HEK293 (cell line): ENCODE measurements at regions not wholly inside any gene's neighbourhood (a gene's known extent, or its start where the extent isn't known, plus 50 kb on each side); places are given as distances from the start of the nearest gene placed in this dataset.

Experiments used
- CTCF ChIA-PET: fragments of 350-600 bp; formaldehyde crosslinking; extraction: SDS; loops from one replicate; lab custom pipeline; 2021; ENCODE audit warnings: antibody characterized with exemption; lab: Yijun Ruan, JAX
- POLR2A ChIA-PET: fragments of 300-600 bp; formaldehyde crosslinking; extraction: SDS; loops from one replicate; lab custom pipeline; 2020; ENCODE audit warnings: antibody characterized with exemption, inconsistent platforms; lab: Yijun Ruan, JAX
- H3K27ac ChIP-seq: fragments of 200-500 bp; sonication (Bioruptor generic); 2 replicates; pipeline ENCODE4 v1.5.1; 2014; ENCODE audit warnings: low read depth, low read length, control low read depth, inconsistent platforms; ENCODE audit errors: extremely low read depth
- H3K36me3 ChIP-seq, 2 experiments: fragments of 200-500 bp in 1 of 2; sonication (Bioruptor generic) in 1 of 2; 1 replicate in 1 of 2; 2 replicates in 1 of 2; pipeline ENCODE4 v1.5.1; 2014 to 2017; ENCODE audit warnings: inconsistent platforms in 2 of 2, low read length in 2 of 2; ENCODE audit not compliant: control insufficient read depth in 2 of 2, insufficient read depth in 1 of 2
- H3K4me1 ChIP-seq: fragments of 200-500 bp; sonication (Bioruptor generic); 2 replicates; pipeline ENCODE4 v1.5.1; 2014; ENCODE audit warnings: mild to moderate bottlenecking, low read length, inconsistent platforms; ENCODE audit not compliant: control insufficient read depth, insufficient read depth
- H3K4me3 ChIP-seq: 2 replicates; pipeline ENCODE4 v1.5.1; 2011; ENCODE audit warnings: low read depth, mild to moderate bottlenecking, control low read depth, low read length, moderate library complexity
- H3K9me3 ChIP-seq: fragments of 200-500 bp; sonication (Bioruptor generic); 2 replicates; pipeline ENCODE4 v1.5.1; 2014; ENCODE audit warnings: low read depth, low read length, inconsistent platforms; ENCODE audit not compliant: control insufficient read depth, insufficient read depth
- AEBP2 ChIP-seq: fragments of 450-650 bp; formaldehyde crosslinking; IDR thresholded peaks from 2 replicates; pipeline ENCODE4 v1.5.1; 2016; ENCODE audit warnings: missing biosample characterization, missing genetic modification characterization, borderline replicate concordance
- BCL11A ChIP-seq: fragments of 450-650 bp; formaldehyde crosslinking; IDR thresholded peaks from 2 replicates; pipeline ENCODE4 v1.5.1; 2016; ENCODE audit warnings: low read depth, missing biosample characterization, missing genetic modification characterization
- FEZF1 ChIP-seq: fragments of 450-650 bp; formaldehyde crosslinking; IDR thresholded peaks from 2 replicates; pipeline ENCODE4 v1.5.1; 2016; ENCODE audit warnings: missing biosample characterization, missing genetic modification characterization
- IKZF3 ChIP-seq: fragments of 450-650 bp; IDR thresholded peaks from 2 replicates; pipeline ENCODE4 v1.5.0; 2018; ENCODE audit warnings: missing biosample characterization, mild to moderate bottlenecking, missing genetic modification characterization, moderate library complexity
- TSHZ1 ChIP-seq: fragments of 450-650 bp; formaldehyde crosslinking; IDR thresholded peaks from 2 replicates; pipeline ENCODE4 v1.5.1; 2016; ENCODE audit warnings: missing biosample characterization, missing genetic modification characterization, borderline replicate concordance
- YY2 ChIP-seq: fragments of 450-650 bp; formaldehyde crosslinking; IDR thresholded peaks from 2 replicates; pipeline ENCODE4 v1.5.1; 2016; ENCODE audit warnings: missing biosample characterization, missing genetic modification characterization
- ZBTB21 ChIP-seq: fragments of 450-650 bp; formaldehyde crosslinking; IDR thresholded peaks from 2 replicates; pipeline ENCODE4 v1.5.1; 2017; ENCODE audit warnings: missing biosample characterization, missing genetic modification characterization
- ZBTB49 ChIP-seq: fragments of 450-650 bp; formaldehyde crosslinking; IDR thresholded peaks from 2 replicates; pipeline ENCODE4 v1.5.1; 2016; ENCODE audit warnings: missing biosample characterization, missing genetic modification characterization, low read depth
- ZFHX2 ChIP-seq: fragments of 450-650 bp; formaldehyde crosslinking; conservative IDR thresholded peaks from 2 replicates; pipeline ENCODE4 v1.5.1; 2016; ENCODE audit warnings: missing biosample characterization, missing genetic modification characterization
- ZNF184 ChIP-seq: fragments of 450-650 bp; IDR thresholded peaks from 2 replicates; pipeline ENCODE4 v1.5.1; 2018; ENCODE audit warnings: missing biosample characterization, mild to moderate bottlenecking, missing genetic modification characterization
- ZNF341 ChIP-seq: fragments of 450-650 bp; formaldehyde crosslinking; IDR thresholded peaks from 2 replicates; pipeline ENCODE4; 2016; ENCODE audit warnings: low read depth, missing biosample characterization, missing genetic modification characterization
- ZNF366 ChIP-seq: fragments of 450-650 bp; formaldehyde crosslinking; conservative IDR thresholded peaks from 2 replicates; pipeline ENCODE4 v1.5.1; 2016; ENCODE audit warnings: missing biosample characterization, missing genetic modification characterization
- ZNF48 ChIP-seq: fragments of 450-650 bp; formaldehyde crosslinking; IDR thresholded peaks from 2 replicates; pipeline ENCODE4 v1.5.1; 2016; ENCODE audit warnings: missing biosample characterization, missing genetic modification characterization
- ZNF549 ChIP-seq: fragments of 450-650 bp; IDR thresholded peaks from 2 replicates; pipeline ENCODE4 v1.5.1; 2018; ENCODE audit warnings: missing biosample characterization, missing genetic modification characterization, mild to moderate bottlenecking, inconsistent platforms, moderate library complexity
- ZNF621 ChIP-seq: fragments of 450-650 bp; formaldehyde crosslinking; IDR thresholded peaks from 2 replicates; pipeline ENCODE4 v1.5.1; 2017; ENCODE audit warnings: missing biosample characterization, missing genetic modification characterization
- ZNF639 ChIP-seq: fragments of 450-650 bp; formaldehyde crosslinking; IDR thresholded peaks from 2 replicates; pipeline ENCODE4 v1.5.1; 2016; ENCODE audit warnings: missing biosample characterization, missing genetic modification characterization
- ZNF692 ChIP-seq: fragments of 450-650 bp; formaldehyde crosslinking; IDR thresholded peaks from 2 replicates; pipeline ENCODE4 v1.5.1; 2016; ENCODE audit warnings: missing biosample characterization, missing genetic modification characterization
- ZNF701 ChIP-seq: fragments of 450-650 bp; formaldehyde crosslinking; IDR thresholded peaks from 2 replicates; pipeline ENCODE4 v1.5.1; 2016; ENCODE audit warnings: missing biosample characterization, missing genetic modification characterization
- ZNF747 ChIP-seq: fragments of 450-650 bp; formaldehyde crosslinking; IDR thresholded peaks from 2 replicates; pipeline ENCODE4 v1.5.1; 2016; ENCODE audit warnings: missing biosample characterization, missing genetic modification characterization

GRCh38 chr5:25345240-25345771 lies 700.5 kb upstream of the CDH10 start:
- ChIA-PET CTCF (no interaction called here), POLR2A (interaction anchor here (0.6 kb wide), 1 partner anchor 9 kb away, joined by 3 read pairs; no protein-coding TSS in a partner anchor)
- H3K27ac ChIP-seq, result no peak overlapping the region
- H3K36me3 ChIP-seq, result no peaks in the 10 kb centered on the region
- no peak overlapping the region for H3K4me3 ChIP-seq
- TF ChIP-seq ZNF692 (tag by site-specific recombination), result no peak
- no peak for TF ChIP-seq ZNF341 (tag by site-specific recombination)
- no peak for TF ChIP-seq ZNF184
- no peak for TF ChIP-seq BCL11A (tag by site-specific recombination)
- TF ChIP-seq YY2, result no peak
- no peak for TF ChIP-seq ZNF747
- H3K4me1 ChIP-seq, result no peaks in the 10 kb centered on the region
- H3K9me3 ChIP-seq, result no peaks in the 10 kb centered on the region

- ChIA-PET CTCF (no interaction called here), POLR2A (no interaction called here)
- Histone ChIP-seq H3K4me3 (no peak overlapping the region), H3K36me3 (no peaks in the 10 kb centered on the region), H3K4me1 (no peaks in the 10 kb centered on the region), H3K27ac (no peak overlapping the region), H3K9me3 (no peaks in the 10 kb centered on the region)
- TF ChIP-seq ZBTB49 (tag by site-specific recombination), result no peak
- no peak for TF ChIP-seq ZNF639 (tag by site-specific recombination)
- no peak for TF ChIP-seq ZBTB21 (tag by site-specific recombination)
- no peak for TF ChIP-seq IKZF3 (tag by site-specific recombination)
- no peak for TF ChIP-seq ZNF701 (tag by site-specific recombination)
These were observed 694.8 kb upstream of the CDH10 start for GRCh38 chr5:25339541-25339940.

- H3K27ac ChIP-seq, result no peak overlapping the region
- ChIA-PET POLR2A (no interaction called here), CTCF (no interaction called here)
- no peaks in the 10 kb centered on the region for H3K4me1 ChIP-seq
- H3K4me3 ChIP-seq, result no peak overlapping the region
- no peaks in the 10 kb centered on the region for H3K9me3 ChIP-seq
- TF ChIP-seq FEZF1 (tag by site-specific recombination), result no peak
- TF ChIP-seq, all 188 proteins: peak for 0
- H3K36me3 ChIP-seq, result no peaks in the 10 kb centered on the region
These were observed 689.6 kb upstream of the CDH10 start for GRCh38 chr5:25334350-25334749.

GRCh38 chr5:25330721-25331120 lies 685.9 kb upstream of the CDH10 start:
- Histone ChIP-seq H3K4me1 (no peaks in the 10 kb centered on the region), H3K36me3 (no peaks in the 10 kb centered on the region), H3K27ac (no peak overlapping the region)
- ChIA-PET POLR2A (no interaction called here), CTCF (no interaction called here)
- TF ChIP-seq ZFHX2 (tag by site-specific recombination) (no peak), TSHZ1 (tag by site-specific recombination) (no peak), ZNF621 (tag by site-specific recombination) (no peak), ZNF366 (no peak), ZNF549 (tag by site-specific recombination) (no peak), ZNF48 (tag by site-specific recombination) (no peak), AEBP2 (tag by site-specific recombination) (no peak)
- TF ChIP-seq, all 188 proteins: peak for 0
- H3K4me3 ChIP-seq, result no peak overlapping the region
- no peaks in the 10 kb centered on the region for H3K9me3 ChIP-seq
